ENCODE measurements at regions not wholly inside any gene's neighbourhood (a gene's known extent, or its start where the extent isn't known, plus 50 kb on each side); places are given as distances from the start of the nearest gene placed in this dataset.
"Not testable (repeated sequence)": the region's sequence is repeated elsewhere in the genome, so short reads cannot be mapped to it uniquely, and the experiment has no call there.

DNA sequence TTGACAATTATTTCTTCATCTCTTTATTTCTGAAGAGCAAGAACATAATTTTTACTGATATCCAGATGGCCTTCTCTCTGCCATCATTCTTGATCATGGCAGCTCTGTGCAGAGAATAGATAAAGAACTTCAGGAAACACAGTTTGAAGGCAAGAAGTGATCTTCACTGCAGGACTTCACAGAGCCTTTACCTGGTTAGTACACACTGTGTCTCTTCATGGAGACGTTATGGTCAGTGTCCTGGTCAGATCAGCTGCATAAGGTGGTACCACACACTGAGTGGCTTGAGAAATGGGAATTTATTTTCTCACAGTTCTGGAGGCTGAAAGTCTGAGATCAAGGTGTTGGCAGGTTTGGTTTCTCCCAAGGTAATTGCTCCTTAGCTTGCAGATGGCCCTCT lies 129.5 kb downstream of the UTP18 start:
- no peak for DNase-seq

DNA sequence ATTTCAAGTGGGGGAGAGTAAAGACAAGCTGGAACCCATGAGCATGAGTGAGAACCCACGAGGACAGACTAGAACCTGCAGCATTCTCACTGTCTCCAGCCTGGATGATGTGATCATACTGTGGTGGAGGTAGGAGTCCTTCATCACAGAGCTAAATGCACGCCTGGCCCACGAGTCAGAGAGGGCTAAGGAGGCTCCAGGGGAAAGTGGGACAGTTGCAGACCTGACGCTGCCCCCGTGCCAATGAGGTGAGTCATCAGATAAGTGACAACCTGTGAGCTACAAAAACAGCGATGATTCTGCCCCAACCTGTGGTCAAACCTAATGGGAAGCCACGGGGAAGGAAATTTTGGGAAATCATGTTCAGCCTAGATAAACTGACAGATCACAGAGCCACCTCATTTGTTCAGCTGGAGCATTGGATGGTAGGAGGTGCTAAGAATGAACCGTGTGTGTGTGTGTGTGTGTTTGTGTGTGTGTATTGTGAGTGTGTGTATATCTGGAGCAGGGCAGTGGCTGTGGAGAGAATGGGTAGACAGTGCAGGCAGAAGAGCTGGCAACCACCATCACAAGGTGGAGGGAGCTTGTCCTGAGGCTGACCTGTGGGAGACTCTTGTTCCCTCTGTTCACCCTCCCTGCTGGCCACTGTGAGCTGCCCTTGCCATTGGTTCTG lies 131.8 kb downstream of the UTP18 start:
- no peak for DNase-seq

GRCh38 chr17:51395621-51396020 lies 135.3 kb downstream of the UTP18 start:
- DNase-seq, result no peak

DNA sequence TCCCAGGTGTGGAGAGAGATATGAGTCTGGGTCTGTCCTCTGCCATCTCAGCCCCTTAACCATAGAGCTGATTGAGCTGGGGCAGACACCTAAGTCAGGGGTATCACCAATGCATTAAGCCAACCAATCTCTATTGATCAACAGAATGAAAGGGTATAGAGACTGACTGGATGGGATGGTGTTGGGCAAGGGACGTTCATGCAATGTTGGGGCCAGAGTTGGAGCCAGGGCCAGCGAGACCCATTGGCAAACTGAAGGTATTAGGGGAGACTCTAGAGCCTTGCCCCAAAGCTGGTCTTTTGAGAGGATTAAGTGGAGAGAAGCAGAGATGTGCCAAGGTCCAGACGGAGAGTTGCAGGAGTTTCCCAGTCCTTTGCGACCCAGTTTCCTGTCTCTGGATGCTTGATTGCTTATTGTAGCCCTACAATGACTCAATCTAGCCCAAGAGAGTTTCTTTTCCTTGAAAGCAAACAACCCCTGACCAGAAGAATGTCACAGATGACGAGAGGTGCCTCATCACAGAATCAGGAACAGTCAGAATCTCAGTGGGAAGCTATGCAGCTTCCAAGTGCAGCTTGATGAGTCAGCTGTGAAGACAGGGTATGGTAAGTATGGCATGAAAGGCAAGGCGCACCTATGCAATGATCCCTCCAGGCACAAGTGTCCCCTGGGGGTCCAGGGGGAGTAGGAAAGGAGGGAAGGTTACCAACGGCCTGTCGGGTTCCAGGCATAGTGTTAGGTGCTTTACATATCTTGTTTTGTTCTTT lies 137.2 kb downstream of the UTP18 start:
- no peak for DNase-seq

- DNase-seq, result no peak
These were observed 137.8 kb downstream of the UTP18 start for GRCh38 chr17:51398128-51398525.

- no peak for DNase-seq
These were observed 138.3 kb downstream of the UTP18 start for GRCh38 chr17:51398687-51399086.

DNA sequence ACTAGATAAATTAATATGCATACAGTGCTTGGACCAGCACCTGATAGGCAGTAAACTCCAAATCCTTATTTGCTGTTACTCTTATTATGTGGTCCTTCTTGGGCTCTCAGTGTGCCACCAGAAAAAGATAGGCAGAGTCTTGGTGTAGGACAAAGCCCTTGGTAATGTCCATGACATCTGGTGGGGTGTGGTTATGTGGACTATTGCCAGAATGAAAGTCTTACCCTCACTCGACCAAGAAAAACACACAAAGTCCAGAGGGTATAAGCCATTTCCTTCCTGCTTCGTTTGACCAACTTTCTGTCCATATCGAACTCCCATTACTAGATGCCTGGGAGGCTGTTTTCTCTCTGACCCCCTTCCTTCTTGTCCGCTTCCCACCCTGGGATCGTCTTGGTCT lies 140.9 kb downstream of the UTP18 start:
- no peak for DNase-seq

- DNase-seq, result no peak
These were observed 142.6 kb downstream of the UTP18 start for GRCh38 chr17:51402899-51403298.

- DNase-seq, result no peak
These were observed 147.2 kb downstream of the UTP18 start for GRCh38 chr17:51407576-51407975.

- no peak for DNase-seq
These were observed 159.1 kb downstream of the UTP18 start for GRCh38 chr17:51419476-51419875.

DNA sequence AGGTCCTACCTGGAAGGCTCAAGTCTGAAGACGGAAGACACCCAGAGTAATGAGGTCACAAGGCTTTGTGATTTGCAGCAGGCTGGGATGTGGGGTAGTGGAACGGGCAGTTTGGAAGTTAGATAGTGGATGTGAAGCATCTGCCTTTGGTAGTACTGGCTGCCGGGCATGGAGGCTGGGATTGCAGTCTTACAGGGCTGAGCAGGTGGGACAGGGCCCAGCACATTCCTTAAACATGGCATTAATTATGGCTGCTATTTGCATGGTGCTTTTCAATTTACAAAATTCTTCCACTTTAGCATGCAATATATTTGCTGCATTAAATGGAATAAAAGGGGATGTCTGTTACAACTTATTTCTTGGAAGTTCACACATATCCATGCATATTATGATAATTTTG lies 161.2 kb downstream of the UTP18 start:
- DNase-seq, result no peak

DNA sequence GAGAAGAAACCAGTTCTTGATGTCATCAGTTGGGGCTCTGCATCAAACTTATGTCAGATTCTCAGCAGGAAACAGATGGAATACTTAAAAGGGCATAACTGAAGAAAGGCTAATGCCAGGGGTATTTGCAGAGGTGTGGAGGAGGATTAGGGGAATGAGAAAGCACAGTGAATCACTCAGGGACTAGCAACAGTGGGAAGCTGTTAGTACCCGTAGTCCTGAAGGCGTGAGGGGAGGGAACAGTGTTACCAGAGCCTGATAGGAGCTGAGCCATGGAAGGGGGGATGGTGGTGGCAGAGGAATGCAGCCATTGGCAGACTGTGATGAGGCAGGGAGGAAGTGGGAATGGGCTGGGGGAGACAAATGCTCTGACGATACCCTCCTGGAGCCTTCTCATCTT lies 162.3 kb downstream of the UTP18 start:
- no peak for DNase-seq

DNA sequence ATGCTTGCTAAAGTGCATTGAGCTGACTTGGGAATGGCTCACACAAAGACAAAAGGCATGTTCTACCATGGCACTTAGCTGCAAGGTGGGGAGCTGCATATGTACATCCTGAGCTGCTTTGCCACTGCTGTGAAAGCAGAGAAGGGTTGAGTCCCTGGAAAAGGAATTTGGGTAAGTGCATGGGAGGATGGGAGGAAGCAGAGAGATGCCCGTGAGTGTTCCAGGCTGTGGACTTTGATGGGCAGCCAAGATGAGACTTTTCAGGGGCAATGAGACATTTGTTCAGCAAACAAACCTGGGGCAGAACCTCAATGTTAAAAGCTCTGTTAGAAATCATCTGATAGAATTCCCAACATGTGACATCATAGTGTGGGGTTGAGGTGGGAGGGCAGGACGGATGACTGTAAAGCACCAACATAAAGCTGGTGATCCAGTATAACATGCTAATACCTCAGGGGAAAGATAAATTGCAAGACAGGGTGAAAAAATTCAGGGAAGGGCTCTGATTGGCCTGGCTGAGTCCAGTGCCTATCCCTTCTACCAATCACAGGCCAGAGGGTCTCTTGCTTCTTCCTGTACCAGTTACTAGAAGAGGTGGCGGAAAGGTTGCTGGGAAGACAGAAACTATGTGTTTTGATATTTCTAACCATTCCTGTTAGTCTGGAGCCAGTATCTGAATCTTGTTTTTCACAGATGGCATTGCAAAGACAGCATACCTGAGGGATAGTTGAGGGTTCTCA lies 163.2 kb downstream of the UTP18 start:
- DNase-seq, result no peak

DNA sequence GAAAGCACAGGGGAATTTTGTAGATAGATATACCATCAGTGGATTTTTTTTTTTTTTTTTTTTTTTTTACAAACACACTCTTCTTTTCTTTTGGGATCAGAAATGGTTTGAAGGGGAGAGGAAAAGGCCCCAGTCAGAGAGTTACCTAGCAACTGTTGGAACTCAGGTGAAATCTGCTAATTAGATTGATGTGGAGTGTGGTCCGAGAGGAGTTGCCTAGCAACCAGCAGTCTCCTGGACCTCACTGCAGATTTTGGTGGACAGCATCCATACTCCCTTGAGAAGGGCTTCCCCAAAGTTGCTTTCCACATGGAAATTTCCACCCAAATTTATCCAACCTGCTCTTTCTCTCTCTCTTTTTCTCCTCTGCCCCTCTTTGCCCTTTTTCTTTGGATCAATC lies 165.4 kb downstream of the UTP18 start:
- no peak for DNase-seq

DNA sequence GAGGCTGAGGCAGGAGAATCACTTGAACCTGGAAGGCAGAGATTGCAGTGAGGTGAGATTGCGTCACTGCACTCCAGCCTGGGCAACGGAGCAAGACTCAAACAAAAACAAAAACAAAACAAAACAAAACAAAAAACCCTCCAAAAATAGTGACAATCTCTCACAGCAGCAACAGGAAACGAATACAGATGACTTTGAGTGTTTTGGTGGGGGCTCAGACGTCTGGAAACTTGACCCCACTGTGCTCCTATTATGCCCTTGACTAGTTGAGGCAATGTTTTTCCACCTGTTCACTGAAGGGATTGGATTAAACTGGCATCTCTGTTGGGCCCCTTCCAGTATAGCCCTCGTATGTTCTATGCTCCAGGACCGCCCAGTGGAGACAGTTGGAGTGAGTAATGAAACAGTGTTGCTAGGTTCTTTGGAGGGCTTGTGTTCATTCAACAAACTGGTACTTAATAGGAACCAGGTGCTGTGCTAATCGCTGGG lies 167.0 kb downstream of the UTP18 start:
- DNase-seq, result no peak

DNA sequence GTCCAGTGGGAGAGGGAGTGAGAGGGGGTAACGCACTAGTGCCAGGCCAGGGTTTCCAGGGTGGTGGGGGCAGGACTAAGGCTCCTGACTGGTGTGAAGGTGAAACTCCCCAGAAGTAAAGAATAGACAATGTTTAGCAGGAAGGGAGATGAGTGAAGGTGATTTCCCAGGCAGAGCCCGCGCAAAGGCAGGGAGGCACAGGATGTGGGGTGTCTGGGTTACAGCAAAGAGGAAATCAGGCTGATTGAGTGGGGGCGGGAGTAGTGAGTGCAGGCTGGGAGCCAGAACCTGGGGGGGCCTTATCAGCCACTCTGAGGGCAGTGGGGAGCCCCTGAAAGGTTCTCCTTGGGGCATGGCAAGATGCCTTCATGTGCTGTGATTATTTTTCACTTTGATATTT lies 167.5 kb downstream of the UTP18 start:
- no peak for DNase-seq

- DNase-seq, result no peak
These were observed 168.5 kb downstream of the UTP18 start for GRCh38 chr17:51428668-51429495.

GRCh38 chr17:51429938-51430337 lies 169.6 kb downstream of the UTP18 start:
- DNase-seq, result not testable (repeated sequence)

DNA sequence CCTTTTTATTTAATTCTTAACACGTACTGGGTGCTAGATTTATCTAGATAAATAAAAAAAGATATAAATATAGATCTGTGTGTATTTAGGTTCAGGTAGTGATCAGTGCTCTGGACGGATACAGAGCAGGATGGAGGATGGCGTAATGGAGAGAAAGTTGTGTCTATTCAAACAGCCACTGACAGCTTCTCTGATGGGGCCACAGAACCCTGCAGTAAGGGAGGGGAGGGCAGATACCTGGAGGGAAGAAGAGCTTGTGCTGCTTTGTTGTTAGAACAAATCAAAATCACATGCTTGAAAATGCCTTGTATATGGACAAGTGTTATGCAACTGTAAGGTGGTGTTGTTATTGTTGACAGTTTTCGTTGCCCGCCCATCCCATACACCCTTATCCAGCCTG lies 170.2 kb downstream of the UTP18 start:
- no peak for DNase-seq

DNA sequence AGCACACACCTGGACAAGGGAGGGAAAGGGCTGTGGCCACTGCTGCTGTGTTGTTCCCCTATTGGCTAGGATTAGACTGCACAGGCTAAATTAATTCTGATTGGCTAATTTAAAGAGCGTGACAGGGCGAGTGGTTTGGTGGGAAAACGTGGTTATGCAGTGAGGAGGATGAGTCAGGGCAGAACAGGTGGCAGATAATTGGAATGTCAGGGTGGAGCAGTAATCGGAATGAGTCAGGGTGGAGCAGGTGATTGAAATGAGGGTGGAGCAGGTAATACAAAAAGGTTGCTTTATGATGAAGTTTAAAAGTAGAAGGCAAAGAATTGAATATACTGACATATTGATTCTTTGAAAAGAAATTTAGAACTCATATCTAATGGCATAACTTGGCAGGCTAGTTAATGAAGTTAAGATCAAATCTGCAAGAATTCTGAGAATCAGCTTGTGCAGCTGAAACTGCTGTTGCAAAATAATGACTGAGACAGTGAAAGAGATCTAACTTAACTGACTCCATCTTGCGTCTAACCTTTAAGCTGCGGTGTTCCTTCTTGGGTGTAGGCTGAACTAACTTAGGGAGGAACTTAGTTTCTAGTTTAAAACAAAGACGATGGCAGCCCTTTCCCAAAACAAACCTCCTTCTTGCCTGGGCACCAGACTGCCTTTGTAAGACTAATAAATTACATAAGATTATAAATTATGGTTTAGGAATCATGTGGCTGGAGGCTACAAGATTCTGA lies 174.3 kb downstream of the UTP18 start:
- DNase-seq, result no peak

DNA sequence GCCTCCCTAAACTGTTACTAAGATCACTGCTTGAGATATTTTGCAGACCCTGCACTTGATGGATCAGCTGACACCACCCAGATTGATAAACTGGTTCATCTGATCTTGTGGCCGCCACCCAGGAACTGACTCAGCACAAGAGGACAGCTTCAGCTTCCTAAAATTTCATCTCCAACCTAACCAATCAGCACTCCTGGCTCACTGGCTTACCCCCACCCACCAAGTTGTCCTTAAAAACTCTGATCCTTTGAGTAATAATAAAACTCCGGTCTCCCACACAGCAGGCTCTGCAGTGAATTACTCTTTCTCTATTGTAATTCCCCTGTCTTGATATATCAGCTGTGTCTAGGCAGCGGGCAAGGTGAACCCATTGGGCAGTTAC lies 174.8 kb downstream of the UTP18 start:
- no peak for DNase-seq

- DNase-seq, result peak; percentile 22 to 60
These were observed 175.3 kb downstream of the UTP18 start for GRCh38 chr17:51435641-51436091.
